PFSK-1 (cell line): ENCODE measurements at regions not wholly inside any gene's neighbourhood (a gene's known extent, or its start where the extent isn't known, plus 50 kb on each side); places are given as distances from the start of the nearest gene placed in this dataset.

ENCODE experiments used
- FOXP2 ChIP-seq: optimal IDR thresholded peaks from 2 replicates; pipeline ENCODE3; 2011; ENCODE audit warnings: borderline replicate concordance, control low read depth, inconsistent platforms; ENCODE audit not compliant: insufficient read depth; ENCODE audit errors: extremely low read length, extremely low read depth
- POLR2AphosphoS5 ChIP-seq: IDR thresholded peaks from 2 replicates; pipeline ENCODE4 v1.6.1; 2012; ENCODE audit warnings: low read depth, mild to moderate bottlenecking, control low read depth, low read length, moderate library complexity
- REST ChIP-seq, 2 experiments: IDR thresholded peaks; 2 replicates each; pipeline versions ENCODE4 v1.6.1 to v1.8.0; 2011 to 2012; ENCODE audit warnings: low read depth in 2 of 2, low read length in 2 of 2, control low read depth in 1 of 2, inconsistent platforms in 1 of 2, mild to moderate bottlenecking in 1 of 2, moderate library complexity in 1 of 2; ENCODE audit not compliant: insufficient read depth in 1 of 2
- SIN3A ChIP-seq: IDR thresholded peaks from 2 replicates; pipeline ENCODE4 v1.6.1; 2012; ENCODE audit warnings: mild to moderate bottlenecking, low read length, moderate library complexity, borderline replicate concordance; ENCODE audit not compliant: insufficient read depth
- TAF1 ChIP-seq: IDR thresholded peaks from 2 replicates; pipeline ENCODE4 v1.6.1; 2012; ENCODE audit warnings: low read length, control low read depth, borderline replicate concordance; ENCODE audit not compliant: insufficient read depth

- no peak for TF ChIP-seq SIN3A
- no peak for TF ChIP-seq FOXP2
Measured at GRCh38 chr5:72607381-72607780, 100.2 kb upstream of the ZNF366 start.

GRCh38 chr5:72606525-72606924 is 99.3 kb upstream of the ZNF366 start:
- TF ChIP-seq SIN3A (no peak), POLR2AphosphoS5 (no peak), FOXP2 (no peak), TAF1 (no peak), REST (IDR thresholded peaks at IDR 0.05; ENCODE audit: insufficient read depth in 1 of 2, low read depth in 2 of 2, low read length in 2 of 2) (no peak)

- TF ChIP-seq TAF1: no peak
- no peak for TF ChIP-seq REST (IDR thresholded peaks at IDR 0.05; ENCODE audit: insufficient read depth in 1 of 2, low read depth in 2 of 2, low read length in 2 of 2)
- TF ChIP-seq FOXP2: no peak
- no peak for TF ChIP-seq POLR2AphosphoS5
- TF ChIP-seq SIN3A: no peak
Measured at GRCh38 chr5:72605632-72606031, 98.4 kb upstream of the ZNF366 start.

GRCh38 chr5:72604798-72605154 is 97.6 kb upstream of the ZNF366 start:
- TF ChIP-seq POLR2AphosphoS5 (no peak), TAF1 (no peak), REST (IDR thresholded peaks at IDR 0.05; ENCODE audit: insufficient read depth in 1 of 2, low read depth in 2 of 2, low read length in 2 of 2) (no peak), FOXP2 (no peak), SIN3A (no peak)

- TF ChIP-seq POLR2AphosphoS5: no peak
- no peak for TF ChIP-seq FOXP2
- TF ChIP-seq TAF1: no peak
- no peak for TF ChIP-seq REST (IDR thresholded peaks at IDR 0.05; ENCODE audit: insufficient read depth in 1 of 2, low read depth in 2 of 2, low read length in 2 of 2)
- no peak for TF ChIP-seq SIN3A
Measured at GRCh38 chr5:72604111-72604797, 97.0 kb upstream of the ZNF366 start.
